ENCODE measurements at regions not wholly inside any gene's neighbourhood (a gene's known extent, or its start where the extent isn't known, plus 50 kb on each side); places are given as distances from the start of the nearest gene placed in this dataset.

GRCh38 chr2:9113262-9113661 is 93.3 kb upstream of the ASAP2 start:
- WGBS, result 89% methylated on average over 6 of the region's 6 CpGs
- Histone ChIP-seq H3K9me3 (ENCODE audit: control insufficient read depth, low read length) (no peaks in the 10 kb centered on the region), H3K27ac (ENCODE audit: low read length) (no peak overlapping the region), H3K4me3 (ENCODE audit: low read length) (no peak overlapping the region), H3K4me1 (ENCODE audit: control insufficient read depth, insufficient read depth, low read length) (no peaks in the 10 kb centered on the region), H3K27me3 (ENCODE audit: control insufficient read depth, insufficient read depth) (no peaks in the 10 kb centered on the region)
- intact Hi-C loops (cut with DNase I), result no loop called here
- DNase-seq (no peak), ATAC-seq (no peak)

GRCh38 chr2:9112079-9112721 is 94.4 kb upstream of the ASAP2 start:
- DNase-seq (peak; percentile 71 to 82 (median 80)), ATAC-seq (peak; percentile 71 to 78)

GRCh38 chr2:9110893-9111569 is 95.6 kb upstream of the ASAP2 start:
- no peaks in the 10 kb centered on the region for H3K27me3 ChIP-seq (ENCODE audit: control insufficient read depth, insufficient read depth)
- no peak overlapping the region for H3K27ac ChIP-seq (ENCODE audit: low read length)
- intact Hi-C loops (cut with DNase I), result no loop called here
- DNase-seq (no peak), ATAC-seq (no peak)
- no peaks in the 10 kb centered on the region for H3K9me3 ChIP-seq (ENCODE audit: control insufficient read depth, low read length)
- no peaks in the 10 kb centered on the region for H3K4me1 ChIP-seq (ENCODE audit: control insufficient read depth, insufficient read depth, low read length)
- 93% methylated on average over 15 of the region's 15 CpGs for WGBS
- no peak overlapping the region for H3K4me3 ChIP-seq (ENCODE audit: low read length)

More at GRCh38 chr2:9112079-9112721, 94.4 kb upstream of the ASAP2 start:
- H3K27me3 ChIP-seq (ENCODE audit: control insufficient read depth, insufficient read depth), result no peaks in the 10 kb centered on the region
- H3K4me3 ChIP-seq (ENCODE audit: low read length), result no peak overlapping the region
- WGBS, result 58% methylated on average over 23 of the region's 23 CpGs
- intact Hi-C loops (cut with DNase I), result no loop called here
- no peaks in the 10 kb centered on the region for H3K9me3 ChIP-seq (ENCODE audit: control insufficient read depth, low read length)
- H3K27ac ChIP-seq (ENCODE audit: low read length), result no peak overlapping the region
- H3K4me1 ChIP-seq (ENCODE audit: control insufficient read depth, insufficient read depth, low read length), result no peaks in the 10 kb centered on the region

- ATAC-seq, result no peak
- no peak overlapping the region for H3K27ac ChIP-seq (ENCODE audit: low read length)
- H3K4me1 ChIP-seq (ENCODE audit: control insufficient read depth, insufficient read depth, low read length), result no peaks in the 10 kb centered on the region
- no peak overlapping the region for H3K4me3 ChIP-seq (ENCODE audit: low read length)
- no peaks in the 10 kb centered on the region for H3K27me3 ChIP-seq (ENCODE audit: control insufficient read depth, insufficient read depth)
- intact Hi-C loops (cut with DNase I), result no loop called here
- DNase-seq, result no peak
- 88% methylated on average over 6 of the region's 6 CpGs for WGBS
- H3K9me3 ChIP-seq (ENCODE audit: control insufficient read depth, low read length), result no peaks in the 10 kb centered on the region
These were observed 96.2 kb upstream of the ASAP2 start for GRCh38 chr2:9110346-9110884.

- Histone ChIP-seq H3K4me3 (ENCODE audit: low read length) (no peak overlapping the region), H3K9me3 (ENCODE audit: control insufficient read depth, low read length) (no peaks in the 10 kb centered on the region), H3K27me3 (ENCODE audit: control insufficient read depth, insufficient read depth) (no peaks in the 10 kb centered on the region), H3K4me1 (ENCODE audit: control insufficient read depth, insufficient read depth, low read length) (no peaks in the 10 kb centered on the region), H3K27ac (ENCODE audit: low read length) (no peak overlapping the region)
- intact Hi-C loops (cut with DNase I), result no loop called here
- WGBS, result 87% methylated on average over 11 of the region's 11 CpGs
- ATAC-seq (no peak), DNase-seq (no peak)
These were observed 96.7 kb upstream of the ASAP2 start for GRCh38 chr2:9109871-9110270.

GRCh38 chr2:9108210-9108967 is 98.2 kb upstream of the ASAP2 start:
- Histone ChIP-seq H3K9me3 (ENCODE audit: control insufficient read depth, low read length) (no peaks in the 10 kb centered on the region), H3K4me1 (ENCODE audit: control insufficient read depth, insufficient read depth, low read length) (no peaks in the 10 kb centered on the region), H3K27me3 (ENCODE audit: control insufficient read depth, insufficient read depth) (no peaks in the 10 kb centered on the region), H3K4me3 (ENCODE audit: low read length) (no peak overlapping the region), H3K27ac (ENCODE audit: low read length) (no peak overlapping the region)
- DNase-seq, result no peak
- ATAC-seq, result no peak
- WGBS, result 72% methylated on average over 11 of the region's 11 CpGs
- intact Hi-C loops (cut with DNase I), result no loop called here

GRCh38 chr2:9107168-9108025 is 99.2 kb upstream of the ASAP2 start:
- H3K27ac ChIP-seq (ENCODE audit: low read length), result no peak overlapping the region
- WGBS, result 70% methylated on average over 16 of the region's 16 CpGs
- H3K4me3 ChIP-seq (ENCODE audit: low read length), result no peak overlapping the region
- intact Hi-C loops (cut with DNase I), result no loop called here
- no peak for ATAC-seq
- H3K27me3 ChIP-seq (ENCODE audit: control insufficient read depth, insufficient read depth), result no peaks in the 10 kb centered on the region
- no peak for DNase-seq
- no peaks in the 10 kb centered on the region for H3K4me1 ChIP-seq (ENCODE audit: control insufficient read depth, insufficient read depth, low read length)
- H3K9me3 ChIP-seq (ENCODE audit: control insufficient read depth, low read length), result no peaks in the 10 kb centered on the region

GRCh38 chr2:9106338-9107167 is 100.1 kb upstream of the ASAP2 start:
- H3K27me3 ChIP-seq (ENCODE audit: control insufficient read depth, insufficient read depth), result no peaks in the 10 kb centered on the region

GRCh38 chr2:9105601-9106337 is 100.8 kb upstream of the ASAP2 start:
- intact Hi-C loops (cut with DNase I), result no loop called here
- DNase-seq, result no peak
- ATAC-seq, result no peak
- H3K27ac ChIP-seq (ENCODE audit: low read length), result no peak overlapping the region
- H3K4me1 ChIP-seq (ENCODE audit: control insufficient read depth, insufficient read depth, low read length), result no peaks in the 10 kb centered on the region
- WGBS, result 82% methylated on average over 21 of the region's 21 CpGs
- H3K9me3 ChIP-seq (ENCODE audit: control insufficient read depth, low read length), result no peaks in the 10 kb centered on the region
- no peaks in the 10 kb centered on the region for H3K27me3 ChIP-seq (ENCODE audit: control insufficient read depth, insufficient read depth)
- H3K4me3 ChIP-seq (ENCODE audit: low read length), result no peak overlapping the region

More at GRCh38 chr2:9106338-9107167, 100.1 kb upstream of the ASAP2 start:
- Histone ChIP-seq H3K27ac (ENCODE audit: low read length) (no peak overlapping the region), H3K4me3 (ENCODE audit: low read length) (no peak overlapping the region), H3K4me1 (ENCODE audit: control insufficient read depth, insufficient read depth, low read length) (no peaks in the 10 kb centered on the region), H3K9me3 (ENCODE audit: control insufficient read depth, low read length) (no peaks in the 10 kb centered on the region)
- 64% methylated on average over 12 of the region's 12 CpGs for WGBS
- ATAC-seq (peak; percentile 60 to 74), DNase-seq (peak in 1 of 3 donors; percentile 39)
- intact Hi-C loops (cut with DNase I), result no loop called here
